K562 (cell line): ENCODE measurements at regions not wholly inside any gene's neighbourhood (a gene's known extent, or its start where the extent isn't known, plus 50 kb on each side); places are given as distances from the start of the nearest gene placed in this dataset.

Experiments used
- ATAC-seq: fragments of 200-7000 bp; cut with Tn5 transposase; 3 replicates; pipeline ENCODE4 v1.9.1; 2020; ENCODE audit warnings: moderate library complexity
- BruUV-seq: library from RNA; stranded (reverse); fragments of 400-500 nt; replicated peaks from 2 replicates; lab custom pipeline; 2021; lab: Mats Ljungman, UMichigan
- CTCF ChIA-PET: fragments of 300-600 bp; formaldehyde crosslinking; extraction: SDS; loops from one replicate; lab custom pipeline; 2021; ENCODE audit warnings: low intra/inter-chr PET ratio; lab: Yijun Ruan, JAX
- POLR2A ChIA-PET: fragments of 300-600, 350-650 bp; sonication (Branson Sonifier 250); formaldehyde crosslinking; extraction: SDS; loops from one replicate; lab custom pipeline; 2021; ENCODE audit warnings: antibody characterized with exemption, inconsistent platforms; lab: Yijun Ruan, JAX
- DNase-seq, 4 experiments: peaks; one replicate each; pipeline versions ENCODE4 v3.0.0 to v3.0.0-alpha.2; 2011 to 2018; ENCODE audit warnings: low spot score in 3 of 4, mixed read lengths in 3 of 4; ENCODE audit errors: extremely low read depth in 1 of 4
- FAIRE-seq: peaks from 2 replicates; lab custom pipeline; 2011; peaks lifted over from hg19 to GRCh38; lab: Jason Lieb, UNC
- H2AFZ ChIP-seq: 2 replicates; pipeline ENCODE4 v1.6.0; 2011; ENCODE audit warnings: low read depth, low read length, control low read depth, inconsistent platforms
- H3K27ac ChIP-seq: fragments of 200-600 bp; 3 replicates; pipeline ENCODE4 v1.8.0; 2011; ENCODE audit warnings: low read depth, mild to moderate bottlenecking, control low read depth, inconsistent platforms, low read length, moderate library complexity, mixed read lengths; ENCODE audit errors: extremely low read depth
- H3K27me3 ChIP-seq, 2 experiments: fragments of 300-600 bp in 1 of 2; 2 replicates in 1 of 2; 3 replicates in 1 of 2; pipeline versions ENCODE4 v1.6.0 to v1.8.0; 2011; ENCODE audit warnings: inconsistent platforms in 2 of 2, low read length in 2 of 2, mild to moderate bottlenecking in 1 of 2, mixed read lengths in 1 of 2, moderate library complexity in 1 of 2; ENCODE audit not compliant: control insufficient read depth in 2 of 2, insufficient read depth in 2 of 2
- H3K36me3 ChIP-seq: fragments of 300-600 bp; 3 replicates; pipeline ENCODE4 v1.8.0; 2011; ENCODE audit warnings: mild to moderate bottlenecking, low read length, inconsistent platforms; ENCODE audit not compliant: control insufficient read depth, insufficient read depth
- H3K4me1 ChIP-seq, 2 experiments: fragments of 200-600 bp in 1 of 2; replicated peaks in 1 of 2; 2 replicates in 1 of 2; 3 replicates in 1 of 2; pipeline versions ENCODE4 v1.5.1 to v1.8.0; 2011; ENCODE audit warnings: inconsistent platforms in 2 of 2, low read length in 2 of 2, mild to moderate bottlenecking in 1 of 2, mixed read lengths in 1 of 2, moderate library complexity in 1 of 2; ENCODE audit not compliant: control insufficient read depth in 2 of 2, insufficient read depth in 2 of 2
- H3K4me2 ChIP-seq: 2 replicates; pipeline ENCODE4 v1.6.1; 2011; ENCODE audit warnings: low read length, control low read depth, inconsistent platforms, mixed read lengths; ENCODE audit not compliant: insufficient read depth
- H3K4me3 ChIP-seq: fragments of 200-600 bp; sonication (generic), shearing (Covaris generic); 2 replicates; pipeline ENCODE4 v1.5.1; 2016; ENCODE audit warnings: control low read depth, inconsistent platforms
- H3K79me2 ChIP-seq: fragments of 200-600 bp; 3 replicates; pipeline ENCODE4 v1.8.0; 2011; ENCODE audit warnings: low read length, inconsistent platforms; ENCODE audit not compliant: control insufficient read depth, insufficient read depth
- H3K9ac ChIP-seq, 2 experiments: 2 replicates each; pipeline versions ENCODE4 v1.6.0 to v1.6.1; 2011; ENCODE audit warnings: low read depth in 2 of 2, low read length in 2 of 2, control low read depth in 1 of 2, inconsistent platforms in 1 of 2, mild to moderate bottlenecking in 1 of 2, mixed read lengths in 1 of 2; ENCODE audit not compliant: insufficient read depth in 1 of 2
- H3K9me1 ChIP-seq: one replicate; pipeline ENCODE4 v1.6.0; 2011; ENCODE audit warnings: inconsistent platforms, mild to moderate bottlenecking, low read length, moderate library complexity; ENCODE audit not compliant: control insufficient read depth, insufficient read depth
- H3K9me3 ChIP-seq: replicated peaks from 2 replicates; pipeline ENCODE4 v1.5.1; 2011; ENCODE audit warnings: low read depth, low read length, inconsistent platforms; ENCODE audit not compliant: control insufficient read depth, insufficient read depth
- H4K20me1 ChIP-seq: replicated peaks from 2 replicates; pipeline ENCODE4 v1.6.1; 2011; ENCODE audit warnings: low read length, inconsistent platforms, mixed read lengths; ENCODE audit not compliant: control insufficient read depth, insufficient read depth
- DMBX1 ChIP-seq: fragments of 250-450 bp; sonication (Bioruptor Pico); IDR thresholded peaks from 2 replicates; pipeline ENCODE4 v1.8.0; 2022; ENCODE audit warnings: inconsistent platforms, mild to moderate bottlenecking, moderate library complexity, borderline replicate concordance
- HNRNPK ChIP-seq: fragments of 200-400 bp; formaldehyde crosslinking; IDR thresholded peaks from one replicate; pipeline ENCODE4 v1.6.1; 2018; ENCODE audit warnings: mild to moderate bottlenecking, low read depth, low read length; ENCODE audit not compliant: poor library complexity, severe bottlenecking
- RHOXF2B ChIP-seq: fragments of 250-450 bp; sonication (Bioruptor Pico); conservative IDR thresholded peaks from 2 replicates; pipeline ENCODE4 v1.5.1; 2021
- STAT5A ChIP-seq: IDR thresholded peaks from 2 replicates; pipeline ENCODE4 v1.6.1; 2012; ENCODE audit warnings: low read length, inconsistent platforms, borderline replicate concordance
- ZNF695 ChIP-seq: fragments of 450-650 bp; formaldehyde crosslinking; IDR thresholded peaks from 2 replicates; pipeline ENCODE4 v1.4.0; 2020; ENCODE audit warnings: mild to moderate bottlenecking, moderate library complexity
- WGBS: fragments of 100-300 bp; shearing (Covaris generic); methylation state at CpG from one replicate; pipeline ENCODE4 v1.1.6; 2016; ENCODE audit warnings: low coverage, mixed read lengths; ENCODE audit not compliant: insufficient coverage; ENCODE audit errors: missing lambda C conversion rate; 5-methylcytosine and 5-hydroxymethylcytosine counted together
- in situ Hi-C: fragments of 300-500 bp; cut with MboI; formaldehyde crosslinking; loops from 4 replicates; pipeline ENCODE4 v1.15.0; 2018; ENCODE audit warnings: inconsistent platforms, mixed read lengths
- intact Hi-C: fragments of 100-400 bp; cut with micrococcal nuclease; formaldehyde crosslinking; loops from 2 replicates; pipeline ENCODE4 v1.14.2; 2022
- TF ChIP-seq, protein P1 (sequence below): fragments of 450-650 bp; formaldehyde crosslinking; IDR thresholded peaks from 2 replicates; pipeline ENCODE4 v1.4.0; 2022; ENCODE audit warnings: mild to moderate bottlenecking, moderate library complexity
- TF ChIP-seq, protein P2 (sequence below): fragments of 250-450 bp; sonication (Bioruptor Pico); IDR thresholded peaks from 2 replicates; pipeline ENCODE4 v1.4.0; 2020; ENCODE audit warnings: mild to moderate bottlenecking

DNA sequence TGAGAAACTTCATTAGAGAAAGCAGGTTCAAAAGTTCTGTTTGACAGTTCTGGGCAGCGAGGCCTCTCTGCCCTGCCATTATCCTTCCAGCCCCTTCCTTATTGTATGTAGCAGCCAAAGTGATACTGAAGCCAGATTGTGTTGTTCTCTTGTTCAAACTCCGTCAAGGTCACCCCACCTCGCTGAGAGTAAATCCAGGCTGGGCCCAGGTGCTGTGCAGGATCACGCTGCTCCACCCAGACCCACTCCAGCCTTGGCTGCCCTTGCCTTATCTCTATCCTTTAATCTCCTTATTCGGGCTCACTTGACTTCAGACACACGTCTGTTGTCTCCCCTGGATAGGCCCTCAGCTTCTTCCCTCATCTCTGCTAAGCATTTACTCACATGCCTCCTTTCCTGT, 196.1 kb downstream of the CPS1 start:
- H3K27me3 ChIP-seq = no peaks in the 10 kb centered on the region
- H3K27ac ChIP-seq = no peak overlapping the region
- ATAC-seq (no peak), FAIRE-seq (no peak), DNase-seq (no peak)
- TF ChIP-seq STAT5A (no peak), DMBX1 (no peak), ZNF695 (CRISPR knock-in tag) (no peak), HNRNPK (no peak), RHOXF2B (CRISPR knock-in tag) (no peak)
- TF ChIP-seq, protein P1, sequence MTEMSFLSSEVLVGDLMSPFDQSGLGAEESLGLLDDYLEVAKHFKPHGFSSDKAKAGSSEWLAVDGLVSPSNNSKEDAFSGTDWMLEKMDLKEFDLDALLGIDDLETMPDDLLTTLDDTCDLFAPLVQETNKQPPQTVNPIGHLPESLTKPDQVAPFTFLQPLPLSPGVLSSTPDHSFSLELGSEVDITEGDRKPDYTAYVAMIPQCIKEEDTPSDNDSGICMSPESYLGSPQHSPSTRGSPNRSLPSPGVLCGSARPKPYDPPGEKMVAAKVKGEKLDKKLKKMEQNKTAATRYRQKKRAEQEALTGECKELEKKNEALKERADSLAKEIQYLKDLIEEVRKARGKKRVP (CRISPR knock-in tag) = no peak
- TF ChIP-seq, protein P2, sequence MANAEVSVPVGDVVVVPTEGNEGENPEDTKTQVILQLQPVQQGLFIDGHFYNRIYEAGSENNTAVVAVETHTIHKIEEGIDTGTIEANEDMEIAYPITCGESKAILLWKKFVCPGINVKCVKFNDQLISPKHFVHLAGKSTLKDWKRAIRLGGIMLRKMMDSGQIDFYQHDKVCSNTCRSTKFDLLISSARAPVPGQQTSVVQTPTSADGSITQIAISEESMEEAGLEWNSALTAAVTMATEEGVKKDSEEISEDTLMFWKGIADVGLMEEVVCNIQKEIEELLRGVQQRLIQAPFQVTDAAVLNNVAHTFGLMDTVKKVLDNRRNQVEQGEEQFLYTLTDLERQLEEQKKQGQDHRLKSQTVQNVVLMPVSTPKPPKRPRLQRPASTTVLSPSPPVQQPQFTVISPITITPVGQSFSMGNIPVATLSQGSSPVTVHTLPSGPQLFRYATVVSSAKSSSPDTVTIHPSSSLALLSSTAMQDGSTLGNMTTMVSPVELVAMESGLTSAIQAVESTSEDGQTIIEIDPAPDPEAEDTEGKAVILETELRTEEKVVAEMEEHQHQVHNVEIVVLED (CRISPR knock-in tag) = no peak
- H3K4me3 ChIP-seq = no peak overlapping the region
- H3K36me3 ChIP-seq = no peaks in the 10 kb centered on the region
- no peak overlapping the region for H2AFZ ChIP-seq
- ChIA-PET CTCF (no interaction called here), POLR2A (no interaction called here)
- no peaks in the 10 kb centered on the region for H4K20me1 ChIP-seq
- no peaks in the 10 kb centered on the region for H3K4me1 ChIP-seq
- no peaks in the 10 kb centered on the region for H3K9me3 ChIP-seq
- no peak overlapping the region for H3K4me2 ChIP-seq
- no peak overlapping the region for H3K9ac ChIP-seq
- in situ Hi-C loops (no loop called here), intact Hi-C loops (no loop called here)
- H3K9me1 ChIP-seq = no peaks in the 10 kb centered on the region
- 3% methylated on average over 6 of the region's 6 CpGs for WGBS
- BruUV-seq = no TSS peak
- no peaks in the 10 kb centered on the region for H3K79me2 ChIP-seq
